GM18861 (cell line): ENCODE measurements at regions not wholly inside any gene's neighbourhood (a gene's known extent, or its start where the extent isn't known, plus 50 kb on each side); places are given as distances from the start of the nearest gene placed in this dataset.
"Not testable (repeated sequence)": the region's sequence is repeated elsewhere in the genome, so short reads cannot be mapped to it uniquely, and the experiment has no call there.

Experiments
- ATAC-seq: cut with Tn5 transposase; IDR thresholded peaks from one replicate; pipeline ENCODE4 v1.9.1; 2021; ENCODE audit not compliant: unreplicated experiment

DNA sequence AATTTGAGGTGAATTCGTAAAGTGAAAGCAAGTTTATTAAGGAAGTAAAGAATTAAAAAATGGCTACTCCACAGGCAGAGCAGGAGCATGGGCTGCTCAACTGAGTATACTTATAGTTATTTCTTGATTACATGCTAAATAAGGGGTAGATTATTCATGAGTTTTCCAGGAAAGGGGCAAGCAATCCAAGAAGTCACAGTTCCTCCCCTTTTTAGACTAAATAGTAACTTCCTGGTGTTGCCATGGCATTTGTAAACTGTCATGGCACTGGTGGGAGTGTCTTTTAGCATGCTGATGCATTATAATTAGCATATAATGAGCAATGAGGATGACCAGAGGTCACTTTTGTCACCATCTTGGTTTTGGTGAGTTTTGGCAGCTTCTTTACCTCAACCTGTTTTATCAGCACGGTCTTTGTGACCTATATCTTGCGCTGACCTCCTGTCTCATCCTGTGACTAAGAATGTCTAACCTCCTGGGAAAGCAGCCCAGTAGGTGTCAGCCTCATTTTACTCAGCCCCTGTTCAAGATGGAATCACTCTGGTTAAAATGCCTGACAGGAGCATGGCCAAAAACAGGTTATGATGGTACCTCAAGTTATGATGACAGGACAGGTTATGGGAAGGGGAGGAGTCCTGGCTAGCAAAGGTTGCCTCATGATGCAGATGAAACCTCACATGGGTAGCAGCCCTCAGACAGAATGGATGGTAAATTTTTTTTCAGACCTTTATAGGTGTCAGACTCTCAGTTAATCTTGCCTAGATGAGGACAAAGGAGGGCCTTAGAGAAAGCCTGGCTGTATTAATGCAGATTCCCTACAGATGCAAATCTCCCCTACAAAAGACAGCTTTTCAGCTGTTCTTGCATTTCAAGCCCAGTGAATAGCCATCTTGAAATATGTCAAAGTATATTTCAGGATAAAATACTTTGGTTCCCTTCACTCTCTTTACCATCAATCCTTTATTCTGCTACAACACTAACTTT, 49.7 kb downstream of the SIPA1L2 start:
- no peak for ATAC-seq

DNA sequence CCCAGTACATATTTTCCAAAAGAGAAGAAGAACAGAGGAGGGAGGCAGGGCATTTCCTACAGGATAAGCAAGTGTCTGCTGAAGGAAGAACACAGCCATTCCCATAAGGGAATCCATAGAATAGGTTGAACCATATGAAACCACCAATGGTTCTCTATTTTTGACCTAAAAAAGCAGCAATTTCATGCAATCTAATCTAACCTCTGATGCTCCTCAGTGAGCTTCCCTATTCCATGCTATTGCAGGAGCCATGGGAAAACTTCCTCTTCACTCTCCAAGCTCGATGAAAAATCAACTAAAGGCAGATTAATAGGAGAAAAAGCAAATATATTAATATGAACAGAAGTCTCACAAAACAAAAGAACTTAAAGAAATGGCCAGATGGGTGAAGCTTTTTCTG, 50.5 kb downstream of the SIPA1L2 start:
- no peak for ATAC-seq

DNA sequence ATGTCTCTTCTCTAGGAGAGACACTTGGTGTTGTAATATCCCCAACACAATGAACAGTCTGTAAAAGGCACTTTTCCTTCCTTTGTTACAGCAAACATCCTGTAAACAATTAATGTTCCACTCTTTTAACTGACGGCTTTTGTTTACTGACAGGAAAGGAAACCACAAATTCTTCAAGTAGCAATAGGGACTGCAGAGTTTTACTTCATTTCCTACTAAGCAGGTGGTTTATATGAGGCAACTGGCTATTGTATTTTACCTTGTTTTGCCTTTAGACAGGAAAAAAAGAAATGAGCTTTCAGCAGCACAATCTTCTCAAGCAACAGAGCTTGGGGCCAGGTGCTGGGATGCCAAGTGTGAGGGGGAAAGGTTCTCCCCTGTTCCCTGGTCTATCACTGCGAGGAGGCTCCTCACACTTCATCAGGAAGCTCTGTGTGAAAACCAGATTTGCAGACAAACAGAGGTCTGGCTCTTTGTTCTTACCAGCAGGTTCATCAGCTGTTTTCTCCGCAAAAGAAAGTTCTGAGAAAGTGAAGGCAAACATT, 51.2 kb downstream of the SIPA1L2 start:
- peak; percentile 81 for ATAC-seq

DNA sequence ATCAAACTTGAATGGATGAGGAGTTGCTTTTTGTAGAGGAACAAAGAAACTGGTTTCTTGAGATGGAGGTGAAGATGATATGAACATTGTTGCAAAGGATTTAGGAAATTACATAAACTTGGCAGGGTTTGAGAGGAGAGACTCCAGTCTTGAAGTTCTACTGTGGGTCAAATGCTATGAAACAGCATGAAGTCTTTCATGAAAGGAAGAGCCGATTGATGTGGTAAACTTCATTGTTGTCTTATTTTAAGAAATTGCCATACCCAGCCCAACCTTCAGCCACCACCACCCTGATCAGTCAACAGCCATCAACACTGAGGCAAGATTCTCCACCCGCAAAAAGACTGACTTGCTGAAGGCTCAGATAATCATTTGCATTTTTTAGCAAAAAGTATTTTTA, 52.2 kb downstream of the SIPA1L2 start:
- no peak for ATAC-seq

DNA sequence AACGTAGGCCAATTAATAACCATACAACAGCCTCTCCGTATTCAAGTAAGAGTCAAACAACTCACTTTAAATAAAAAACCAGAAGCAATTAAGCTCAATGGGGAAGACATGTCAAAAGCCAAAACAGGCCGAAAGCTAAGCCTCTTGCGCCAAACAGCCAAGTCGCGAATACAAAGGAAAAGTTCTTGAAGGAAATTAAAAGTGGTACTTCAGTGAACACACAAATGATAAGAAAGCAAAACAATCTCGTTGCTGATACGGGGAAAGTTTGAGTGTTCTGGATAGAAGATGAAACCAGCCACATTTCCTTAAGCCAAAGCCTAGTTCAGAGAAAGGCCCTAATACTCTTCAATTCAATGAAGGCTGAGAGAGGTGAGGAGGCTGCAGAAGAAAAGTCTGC, 53.4 kb downstream of the SIPA1L2 start:
- ATAC-seq, result no peak

DNA sequence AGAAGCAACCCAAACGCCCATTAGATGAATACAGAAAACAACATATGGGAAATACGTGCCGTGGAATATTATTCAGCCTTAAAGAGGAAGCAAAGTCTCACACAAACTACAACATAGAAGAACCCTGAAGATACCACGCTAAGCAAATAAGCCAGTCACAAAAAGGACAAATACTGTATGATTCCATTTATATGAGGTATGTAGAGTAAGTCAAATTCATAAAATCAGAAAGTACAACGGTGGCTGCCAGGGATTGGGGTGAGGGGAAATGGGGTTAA, 54.2 kb downstream of the SIPA1L2 start:
- no peak for ATAC-seq

DNA sequence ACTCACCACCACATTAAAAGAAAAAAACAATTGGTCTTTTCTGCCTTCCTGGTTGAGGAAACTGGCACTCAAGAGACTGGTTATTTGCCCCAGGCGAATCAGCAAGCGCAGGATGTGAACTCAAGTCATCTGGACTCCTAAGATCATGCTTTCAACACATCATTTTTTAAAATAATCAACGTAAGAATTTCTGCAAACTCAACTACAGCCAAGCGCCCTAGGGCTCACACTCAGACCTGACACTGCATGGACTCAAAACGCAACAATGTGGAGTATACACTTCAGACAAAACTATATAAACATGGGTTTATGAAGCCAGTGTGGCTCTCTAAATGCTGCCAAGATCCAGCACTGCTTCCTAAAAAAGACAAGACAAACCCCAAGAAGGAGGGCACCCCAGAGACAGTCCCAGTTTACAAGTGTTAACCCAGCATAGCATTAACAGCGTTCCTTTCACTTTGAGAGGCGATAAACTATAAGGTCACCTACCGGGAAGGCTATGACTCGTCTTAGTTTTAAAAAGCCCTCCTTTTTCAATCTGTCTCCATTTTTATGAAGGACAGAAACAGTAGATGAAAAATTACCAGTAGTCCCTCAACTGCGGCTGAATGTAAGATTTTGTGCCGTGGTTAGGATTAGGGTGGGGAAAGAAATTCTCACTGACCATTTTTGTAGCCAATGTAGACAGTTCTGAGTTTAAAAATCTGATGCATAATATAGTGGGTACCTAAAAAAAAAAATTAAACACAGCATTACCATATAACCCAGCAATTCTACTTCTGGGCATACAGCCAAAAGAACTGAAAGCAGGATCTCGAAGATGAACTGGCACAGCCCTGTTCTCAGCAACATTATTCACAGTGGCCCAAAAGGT, 54.8 kb downstream of the SIPA1L2 start:
- no peak for ATAC-seq

DNA sequence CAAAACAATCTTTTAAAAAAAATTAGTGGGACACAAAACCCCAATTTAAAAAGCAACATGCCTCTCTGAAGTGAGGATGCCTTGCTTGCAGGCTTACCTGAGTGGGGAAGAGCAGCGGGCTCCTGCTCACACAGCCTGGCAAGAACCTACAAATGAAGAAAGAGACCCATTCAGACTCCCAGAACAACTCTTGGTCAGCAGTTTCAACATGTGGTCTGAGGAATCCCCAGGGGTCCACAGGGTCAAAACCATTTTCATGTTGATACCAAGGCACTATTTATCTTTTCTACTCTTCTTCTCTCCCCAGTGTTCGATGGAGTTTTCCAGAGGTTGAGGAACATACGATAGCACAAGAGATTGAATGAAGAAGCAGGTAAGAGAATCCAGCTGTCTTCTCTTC, 55.9 kb downstream of the SIPA1L2 start:
- ATAC-seq, result no peak

DNA sequence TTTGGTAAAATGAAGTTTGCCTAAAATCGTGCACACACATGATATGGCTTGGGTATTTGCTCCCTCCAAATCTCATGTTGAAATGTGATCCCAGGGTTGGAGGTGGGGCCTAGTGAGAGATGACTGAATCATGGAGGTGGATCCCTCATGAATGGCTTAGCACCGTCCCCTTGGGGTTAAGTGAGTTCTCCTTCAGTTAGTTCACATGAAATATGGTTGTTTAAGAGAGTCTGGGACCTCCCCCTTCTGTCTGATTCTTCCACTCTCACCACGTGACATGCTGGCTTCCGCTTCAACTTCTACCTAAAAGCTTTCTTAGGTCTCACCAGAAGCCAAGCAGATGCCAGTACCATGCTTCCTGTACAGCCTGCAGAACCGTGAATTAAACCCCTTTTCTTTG, 58.4 kb downstream of the SIPA1L2 start:
- ATAC-seq, result no peak

DNA sequence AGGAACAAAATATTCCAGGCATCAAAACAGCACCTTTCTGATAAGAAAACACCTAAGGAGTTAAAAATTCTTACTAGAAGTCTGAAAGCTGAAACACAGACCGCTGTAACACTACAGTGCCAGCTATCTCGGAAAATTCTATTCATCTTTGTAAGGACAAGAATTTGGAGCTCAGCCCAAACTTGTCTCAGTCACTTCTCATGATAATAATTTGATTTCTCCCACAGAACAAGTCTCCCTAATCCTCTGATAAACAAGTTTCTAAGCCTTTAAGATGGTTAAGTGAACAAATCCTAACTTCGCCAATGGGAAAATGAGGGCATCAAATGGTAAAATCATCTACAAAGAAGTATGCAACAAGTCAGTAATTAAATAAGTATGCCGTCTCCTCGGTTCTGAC, 59.9 kb downstream of the SIPA1L2 start:
- no peak for ATAC-seq

DNA sequence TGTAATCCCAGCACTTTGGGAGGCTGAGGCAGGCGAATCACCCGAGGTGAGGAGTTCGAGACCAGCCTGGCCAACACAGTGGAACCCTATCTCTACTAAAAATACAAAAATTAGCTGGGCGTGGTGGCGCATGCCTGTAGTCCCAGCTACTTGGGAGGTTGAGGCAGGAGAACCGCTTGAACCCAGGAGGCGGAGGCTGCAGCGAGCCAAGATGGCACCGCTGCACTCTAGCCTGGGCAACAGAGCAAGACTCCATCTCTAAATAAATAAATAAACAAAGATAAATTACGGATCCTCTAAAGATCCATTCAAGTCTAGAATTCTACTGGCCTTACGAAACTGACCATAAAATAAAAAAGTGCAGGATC, 60.4 kb downstream of the SIPA1L2 start:
- not testable (repeated sequence) for ATAC-seq

DNA sequence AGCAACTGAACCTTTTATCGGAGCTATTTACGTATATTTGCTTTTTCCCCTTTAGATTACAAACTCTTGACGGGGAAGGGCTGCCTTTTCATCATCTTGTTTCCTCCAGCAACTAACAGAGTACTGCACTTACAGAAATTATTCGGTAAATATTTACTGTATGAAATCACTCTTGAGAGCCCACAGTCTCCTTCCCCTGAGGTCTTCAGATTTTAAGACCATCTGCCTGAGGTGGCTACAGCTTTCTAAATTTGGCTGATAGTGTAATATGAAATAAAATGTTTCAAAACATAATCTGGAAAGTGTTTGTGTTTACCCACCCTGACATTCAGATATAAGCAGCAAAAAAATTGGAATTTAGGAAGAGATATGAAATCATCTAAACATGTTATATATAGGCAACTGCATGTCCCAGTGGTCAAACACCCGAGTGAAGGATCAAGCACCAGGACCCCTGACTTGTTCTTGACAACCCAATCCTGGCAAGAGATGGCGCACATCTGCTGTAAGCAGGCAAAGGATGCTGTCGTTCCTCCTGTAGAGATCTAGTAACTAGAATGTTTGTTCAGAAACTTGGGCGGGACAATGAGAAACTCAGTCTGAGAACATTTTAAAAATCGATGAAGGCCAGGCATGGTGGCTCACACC, 60.9 kb downstream of the SIPA1L2 start:
- no peak for ATAC-seq

DNA sequence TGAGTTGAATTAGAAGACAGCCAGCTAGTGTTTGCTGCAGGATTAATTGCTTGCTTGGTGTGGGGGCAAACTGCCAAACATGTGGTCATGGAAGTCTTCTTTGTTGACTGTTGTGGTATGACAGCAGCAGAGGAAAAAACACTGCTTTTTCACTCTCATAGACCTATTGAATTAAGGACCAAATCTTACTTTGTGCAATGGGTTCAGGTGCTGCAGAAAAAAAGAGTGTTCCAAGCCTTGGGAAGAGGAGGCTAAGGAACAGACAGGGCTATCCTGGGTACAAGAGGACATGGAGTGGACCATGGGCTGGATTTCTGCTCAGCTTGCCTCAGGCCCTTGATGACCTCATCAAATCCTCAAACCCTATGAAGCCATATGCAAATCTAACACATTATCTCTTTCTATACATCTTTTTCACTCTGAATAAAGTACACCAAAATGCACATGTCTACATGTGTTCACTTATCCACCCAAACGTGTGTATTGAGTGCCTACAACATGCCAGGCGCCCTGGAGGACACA, 61.5 kb downstream of the SIPA1L2 start:
- ATAC-seq, result no peak

DNA sequence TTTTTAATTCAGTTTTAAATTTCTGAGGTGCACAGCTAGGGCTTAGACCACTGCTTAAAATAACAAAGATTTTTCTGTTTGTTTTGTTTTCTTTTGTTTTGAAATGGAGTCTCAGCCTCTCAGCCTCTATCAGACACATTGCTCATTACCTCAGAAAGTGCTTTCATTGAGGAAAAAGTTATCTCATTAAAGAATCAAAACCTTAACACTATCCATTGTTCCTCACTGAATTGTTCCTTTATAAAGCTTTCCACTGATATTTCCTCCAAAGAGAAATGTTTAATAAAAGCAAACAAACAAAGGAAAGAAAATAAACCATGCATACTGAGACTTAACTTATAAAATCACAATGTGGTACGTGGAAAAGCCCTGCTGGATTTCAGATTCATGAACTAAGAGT, 63.8 kb downstream of the SIPA1L2 start:
- ATAC-seq, result no peak

DNA sequence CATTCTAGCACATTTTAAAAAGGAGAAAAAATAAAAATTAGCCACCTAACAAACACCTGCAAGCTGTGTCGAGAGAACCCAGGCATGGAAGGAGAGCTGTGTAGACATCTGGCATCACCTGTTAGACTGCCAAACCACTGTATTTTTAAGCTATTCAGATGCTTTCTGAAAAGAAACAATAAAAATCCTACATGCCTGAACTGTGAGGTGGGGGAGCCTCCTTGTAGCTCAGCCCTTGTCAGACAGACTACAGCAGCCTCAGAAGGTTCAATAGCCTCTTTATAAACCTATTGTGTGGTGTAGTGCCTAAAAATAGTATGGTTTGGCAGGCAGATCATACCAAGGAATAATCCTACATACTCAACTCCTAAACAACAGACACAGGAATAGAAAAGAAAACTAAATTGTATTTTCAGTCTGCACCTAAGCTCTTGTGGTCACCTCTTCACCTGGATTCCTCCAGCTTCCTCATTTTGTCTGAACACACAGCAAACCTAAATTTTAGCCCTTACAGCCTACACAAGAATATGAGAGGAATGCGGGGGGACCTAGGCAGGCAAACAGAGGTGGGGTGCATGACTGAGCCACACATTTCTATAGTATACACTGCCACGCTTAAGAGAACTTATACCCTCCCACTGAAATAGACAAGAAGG, 67.0 kb downstream of the SIPA1L2 start:
- ATAC-seq, result no peak

DNA sequence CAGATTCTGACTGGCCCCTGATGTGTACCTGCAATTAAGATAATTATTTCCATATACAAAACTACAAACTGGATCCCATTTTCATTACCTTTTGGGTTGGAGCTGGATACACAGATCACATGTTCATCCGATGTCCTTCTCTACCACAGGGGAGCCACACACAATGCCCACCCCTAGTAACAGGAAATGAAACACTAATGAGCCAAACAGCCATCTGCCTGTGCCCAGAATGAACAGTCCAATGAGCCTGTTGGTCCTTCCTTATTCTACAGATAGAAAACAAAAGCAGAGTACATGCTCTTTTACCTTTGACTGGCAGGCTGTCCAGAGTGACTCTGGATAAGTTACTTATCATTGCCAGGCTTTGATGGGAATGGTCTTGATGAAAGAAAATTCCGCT, 68.6 kb downstream of the SIPA1L2 start:
- no peak for ATAC-seq

DNA sequence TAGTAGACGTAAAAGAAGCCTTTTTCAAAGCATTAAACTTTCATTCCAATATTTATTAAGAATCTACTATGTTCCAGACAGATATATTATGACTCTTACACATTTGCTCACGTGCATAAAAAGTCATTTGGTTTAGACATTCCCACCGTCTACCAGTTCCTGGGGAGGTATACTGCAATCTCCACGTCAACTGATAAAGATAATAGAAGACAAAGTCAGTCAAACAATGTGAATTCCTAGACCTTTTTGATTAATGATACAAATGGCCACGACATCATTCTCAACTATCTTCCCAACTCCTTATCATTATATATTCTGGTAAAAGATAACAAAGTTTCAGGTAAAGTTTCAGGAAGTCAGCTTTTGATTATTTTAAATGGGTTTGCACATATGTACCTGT, 69.0 kb downstream of the SIPA1L2 start:
- ATAC-seq, result no peak

DNA sequence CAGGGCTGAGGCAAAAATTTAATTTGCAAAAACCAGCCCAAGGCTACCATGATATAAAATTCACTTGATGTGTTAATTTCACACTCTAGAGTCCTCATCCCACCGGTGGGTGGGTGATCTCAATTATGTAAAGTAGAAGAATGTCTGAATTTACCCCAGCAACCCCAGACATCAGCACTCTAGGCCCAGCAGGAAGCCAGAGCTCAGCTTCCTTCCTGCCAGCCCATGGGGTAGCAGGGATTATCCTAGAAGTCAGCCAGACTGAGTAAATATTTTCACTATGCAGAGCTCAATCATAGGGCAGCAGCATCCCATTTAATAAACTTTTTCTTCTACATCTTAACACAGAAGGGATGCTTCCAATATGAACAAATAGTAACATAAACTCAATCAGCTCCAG, 71.0 kb downstream of the SIPA1L2 start:
- no peak for ATAC-seq

DNA sequence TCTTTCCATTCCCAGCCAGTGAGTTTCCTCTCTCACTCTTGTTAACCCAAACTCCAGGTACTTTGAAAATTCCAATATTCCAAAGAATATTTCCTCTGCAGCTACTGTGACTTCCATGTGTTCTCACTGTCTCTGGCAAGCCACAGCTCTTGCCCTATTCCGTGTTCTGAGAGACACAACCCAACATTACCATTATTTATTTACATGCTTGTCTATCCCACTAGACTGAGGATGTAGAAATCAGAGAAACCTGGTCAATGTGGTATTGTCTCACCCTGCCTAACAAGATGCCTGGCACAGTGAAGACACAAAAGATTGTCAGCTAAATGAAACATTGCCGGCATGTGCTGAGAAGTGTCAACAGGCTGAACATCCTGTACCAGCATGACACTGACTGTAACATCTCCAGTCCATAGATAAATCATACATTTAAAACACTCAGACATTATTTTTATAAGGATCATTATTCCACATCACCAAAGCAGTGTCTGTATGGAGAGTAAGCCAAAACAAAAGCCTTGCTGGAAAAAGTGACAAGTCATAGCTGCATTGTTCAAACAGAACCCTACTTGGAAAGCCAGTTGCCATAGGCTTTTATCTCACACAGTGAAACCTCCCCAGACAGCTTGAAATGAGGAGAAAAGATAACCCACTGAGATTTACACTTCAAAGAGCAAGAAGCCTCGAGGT, 72.3 kb downstream of the SIPA1L2 start:
- no peak for ATAC-seq

DNA sequence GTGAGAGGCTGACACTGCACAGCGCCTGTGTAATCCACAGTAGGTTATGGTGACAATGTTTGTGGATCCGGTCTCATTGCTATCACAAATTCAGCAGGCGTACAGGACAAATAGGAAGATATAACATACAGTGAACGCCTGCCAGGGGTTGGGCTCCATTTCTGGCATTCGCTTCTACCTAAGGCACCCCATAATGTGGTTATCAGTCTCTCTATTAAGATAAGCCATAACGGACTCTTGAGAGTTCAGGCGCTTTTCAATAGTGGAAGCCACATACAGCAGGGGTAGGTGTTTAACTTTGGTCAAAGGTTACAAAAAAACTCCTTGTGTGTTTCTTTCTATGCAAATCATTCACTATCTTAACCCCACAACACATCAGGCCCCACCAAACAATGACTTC, 72.8 kb downstream of the SIPA1L2 start:
- no peak for ATAC-seq
